DOHH2 (cell line): ENCODE measurements at regions not wholly inside any gene's neighbourhood (a gene's known extent, or its start where the extent isn't known, plus 50 kb on each side); places are given as distances from the start of the nearest gene placed in this dataset.

Source experiments
- CTCF ChIP-seq: fragments of 200-600 bp; sonication (generic); IDR thresholded peaks from one replicate; pipeline ENCODE4 v1.5.1; 2014; ENCODE audit warnings: antibody characterized with exemption, mild to moderate bottlenecking, low read depth, low read length; ENCODE audit not compliant: poor library complexity, severe bottlenecking
- EZH2phosphoT487 ChIP-seq: fragments of 200-600 bp; sonication (generic); IDR thresholded peaks from 2 replicates; pipeline ENCODE4 v1.6.1; 2017; ENCODE audit warnings: borderline replicate concordance, mild to moderate bottlenecking, antibody characterized with exemption, low read length, moderate library complexity, mixed read lengths

DNA sequence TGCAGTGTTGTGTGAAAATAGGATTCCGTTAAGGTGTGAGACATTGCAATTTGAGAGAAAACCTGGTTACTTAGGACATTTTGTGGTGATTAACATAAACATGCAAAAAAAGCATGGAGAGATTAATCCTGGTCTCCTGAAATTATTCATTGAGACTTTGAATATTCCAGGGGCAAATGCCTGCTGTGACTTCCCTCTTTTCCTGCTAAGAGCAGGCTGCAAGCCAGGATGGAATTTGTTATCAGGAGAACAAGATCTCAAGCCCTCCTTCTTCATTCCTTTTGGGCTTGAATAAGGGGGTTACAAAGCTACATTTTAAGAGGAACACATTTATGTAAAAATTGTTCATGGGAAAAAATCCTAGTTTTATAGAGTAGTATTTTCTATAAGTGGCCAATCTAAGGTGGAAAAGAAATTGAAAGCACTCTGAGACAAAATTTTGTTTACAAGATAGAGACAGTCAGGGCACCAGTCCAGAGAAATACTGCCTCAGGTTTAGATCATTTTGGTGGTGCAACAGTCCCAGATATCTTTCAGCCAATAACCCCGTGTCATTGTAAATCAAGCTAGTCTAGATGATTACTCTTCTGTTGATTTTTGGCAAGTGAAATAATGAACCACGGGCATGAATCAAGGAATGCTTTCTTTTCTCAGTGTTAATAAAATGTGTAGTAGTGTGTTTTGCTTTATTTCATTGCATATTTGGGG lies 1528.3 kb upstream of the AGA start:
- TF ChIP-seq CTCF (no peak), EZH2phosphoT487 (no peak)
